ENCODE measurements at regions not wholly inside any gene's neighbourhood (a gene's known extent, or its start where the extent isn't known, plus 50 kb on each side); places are given as distances from the start of the nearest gene placed in this dataset.

GRCh38 chr3:81406318-81406717 lies 355.1 kb downstream of the GBE1 start:
- 63% methylated on average over 1 of the region's 1 CpG for WGBS
- Histone ChIP-seq H3K36me3 (ENCODE audit: insufficient read depth, low read length) (no peaks in the 10 kb centered on the region), H3K27ac (ENCODE audit: low read depth, low read length) (no peak overlapping the region), H3K27me3 (ENCODE audit: insufficient read depth, low read length) (no peaks in the 10 kb centered on the region), H3K9ac (ENCODE audit: low read depth, low read length) (no peak overlapping the region), H3K4me1 (ENCODE audit: insufficient read depth, low read length) (peaks cover 8% of the 10 kb centered on the region), H3K4me3 (ENCODE audit: low read length) (no peak overlapping the region), H3K9me3 (ENCODE audit: insufficient read depth, low read depth, low read length) (no peaks in the 10 kb centered on the region)

- Histone ChIP-seq H3K4me3 (ENCODE audit: low read length) (no peak overlapping the region), H3K9ac (ENCODE audit: low read depth, low read length) (no peak overlapping the region), H3K9me3 (ENCODE audit: insufficient read depth, low read depth, low read length) (no peaks in the 10 kb centered on the region), H3K27me3 (ENCODE audit: insufficient read depth, low read length) (no peaks in the 10 kb centered on the region), H3K27ac (ENCODE audit: low read depth, low read length) (no peak overlapping the region), H3K4me1 (ENCODE audit: insufficient read depth, low read length) (no peaks in the 10 kb centered on the region; the same call in 1 of the 2 replicates), H3K36me3 (ENCODE audit: insufficient read depth, low read length) (no peaks in the 10 kb centered on the region)
- 85% methylated on average over 7 of the region's 7 CpGs for WGBS
Measured at GRCh38 chr3:81395739-81396513, 365.5 kb downstream of the GBE1 start.

GRCh38 chr3:81394651-81395524 lies 366.6 kb downstream of the GBE1 start:
- no peaks in the 10 kb centered on the region; the same call in 1 of the 2 replicates for H3K4me1 ChIP-seq (ENCODE audit: insufficient read depth, low read length)
- H3K27me3 ChIP-seq (ENCODE audit: insufficient read depth, low read length), result no peaks in the 10 kb centered on the region
- H3K27ac ChIP-seq (ENCODE audit: low read depth, low read length), result no peak overlapping the region
- H3K9ac ChIP-seq (ENCODE audit: low read depth, low read length), result no peak overlapping the region
- no peaks in the 10 kb centered on the region for H3K9me3 ChIP-seq (ENCODE audit: insufficient read depth, low read depth, low read length)
- WGBS, result 93% methylated on average over 4 of the region's 4 CpGs
- H3K36me3 ChIP-seq (ENCODE audit: insufficient read depth, low read length), result no peaks in the 10 kb centered on the region
- no peak overlapping the region for H3K4me3 ChIP-seq (ENCODE audit: low read length)

GRCh38 chr3:81393251-81393650 lies 368.2 kb downstream of the GBE1 start:
- no peaks in the 10 kb centered on the region for H3K9me3 ChIP-seq (ENCODE audit: insufficient read depth, low read depth, low read length)
- H3K4me1 ChIP-seq (ENCODE audit: insufficient read depth, low read length), result no peaks in the 10 kb centered on the region; the same call in 1 of the 2 replicates
- no peaks in the 10 kb centered on the region for H3K27me3 ChIP-seq (ENCODE audit: insufficient read depth, low read length)
- no peak overlapping the region for H3K9ac ChIP-seq (ENCODE audit: low read depth, low read length)
- H3K27ac ChIP-seq (ENCODE audit: low read depth, low read length), result no peak overlapping the region
- no peak overlapping the region for H3K4me3 ChIP-seq (ENCODE audit: low read length)
- WGBS, result 88% methylated on average over 1 of the region's 1 CpG
- no peaks in the 10 kb centered on the region for H3K36me3 ChIP-seq (ENCODE audit: insufficient read depth, low read length)

- no peak overlapping the region for H3K9ac ChIP-seq (ENCODE audit: low read depth, low read length)
Measured at GRCh38 chr3:81390796-81391195, 370.6 kb downstream of the GBE1 start.

GRCh38 chr3:81388191-81388590 lies 373.3 kb downstream of the GBE1 start:
- H3K9me3 ChIP-seq (ENCODE audit: insufficient read depth, low read depth, low read length), result no peaks in the 10 kb centered on the region
- 91% methylated on average over 4 of the region's 4 CpGs for WGBS
- H3K36me3 ChIP-seq (ENCODE audit: insufficient read depth, low read length), result no peaks in the 10 kb centered on the region
- no peak overlapping the region for H3K4me3 ChIP-seq (ENCODE audit: low read length)
- no peak overlapping the region for H3K27ac ChIP-seq (ENCODE audit: low read depth, low read length)
- H3K4me1 ChIP-seq (ENCODE audit: insufficient read depth, low read length), result peaks cover 4% of the 10 kb centered on the region; the same call in 1 of the 2 replicates
- H3K27me3 ChIP-seq (ENCODE audit: insufficient read depth, low read length), result no peaks in the 10 kb centered on the region
- no peak overlapping the region for H3K9ac ChIP-seq (ENCODE audit: low read depth, low read length)

More at GRCh38 chr3:81390796-81391195, 370.6 kb downstream of the GBE1 start:
- Histone ChIP-seq H3K27me3 (ENCODE audit: insufficient read depth, low read length) (no peaks in the 10 kb centered on the region), H3K9me3 (ENCODE audit: insufficient read depth, low read depth, low read length) (no peaks in the 10 kb centered on the region), H3K36me3 (ENCODE audit: insufficient read depth, low read length) (no peaks in the 10 kb centered on the region), H3K4me3 (ENCODE audit: low read length) (no peak overlapping the region), H3K27ac (ENCODE audit: low read depth, low read length) (no peak overlapping the region), H3K4me1 (ENCODE audit: insufficient read depth, low read length) (peaks cover 4% of the 10 kb centered on the region)

GRCh38 chr3:81382470-81382869 lies 379.0 kb downstream of the GBE1 start:
- Histone ChIP-seq H3K9me3 (ENCODE audit: insufficient read depth, low read depth, low read length) (no peaks in the 10 kb centered on the region), H3K9ac (ENCODE audit: low read depth, low read length) (no peak overlapping the region), H3K36me3 (ENCODE audit: insufficient read depth, low read length) (no peaks in the 10 kb centered on the region), H3K4me3 (ENCODE audit: low read length) (no peak overlapping the region), H3K27me3 (ENCODE audit: insufficient read depth, low read length) (no peaks in the 10 kb centered on the region), H3K27ac (ENCODE audit: low read depth, low read length) (no peak overlapping the region), H3K4me1 (ENCODE audit: insufficient read depth, low read length) (peaks cover 4% of the 10 kb centered on the region; the same call in 1 of the 2 replicates)
- 100% methylated on average over 1 of the region's 1 CpG for WGBS

GRCh38 chr3:81380234-81380633 lies 381.2 kb downstream of the GBE1 start:
- Histone ChIP-seq H3K9ac (ENCODE audit: low read depth, low read length) (no peak overlapping the region), H3K27ac (ENCODE audit: low read depth, low read length) (no peak overlapping the region), H3K4me1 (ENCODE audit: insufficient read depth, low read length) (peaks cover 6% of the 10 kb centered on the region), H3K4me3 (ENCODE audit: low read length) (no peak overlapping the region), H3K9me3 (ENCODE audit: insufficient read depth, low read depth, low read length) (no peaks in the 10 kb centered on the region), H3K36me3 (ENCODE audit: insufficient read depth, low read length) (no peaks in the 10 kb centered on the region), H3K27me3 (ENCODE audit: insufficient read depth, low read length) (no peaks in the 10 kb centered on the region)
- WGBS, result 94% methylated on average over 4 of the region's 4 CpGs

- no peaks in the 10 kb centered on the region for H3K27me3 ChIP-seq (ENCODE audit: insufficient read depth, low read length)
- H3K27ac ChIP-seq (ENCODE audit: low read depth, low read length), result no peak overlapping the region
- H3K36me3 ChIP-seq (ENCODE audit: insufficient read depth, low read length), result no peaks in the 10 kb centered on the region
- H3K9me3 ChIP-seq (ENCODE audit: insufficient read depth, low read depth, low read length), result no peaks in the 10 kb centered on the region
- peaks cover 6% of the 10 kb centered on the region for H3K4me1 ChIP-seq (ENCODE audit: insufficient read depth, low read length)
- H3K4me3 ChIP-seq (ENCODE audit: low read length), result no peak overlapping the region
- 80% methylated on average over 5 of the region's 5 CpGs for WGBS
- no peak overlapping the region for H3K9ac ChIP-seq (ENCODE audit: low read depth, low read length)
Measured at GRCh38 chr3:81378552-81379293, 382.7 kb downstream of the GBE1 start.

- Histone ChIP-seq H3K36me3 (ENCODE audit: insufficient read depth, low read length) (no peaks in the 10 kb centered on the region), H3K9me3 (ENCODE audit: insufficient read depth, low read depth, low read length) (no peaks in the 10 kb centered on the region), H3K4me3 (ENCODE audit: low read length) (no peak overlapping the region), H3K9ac (ENCODE audit: low read depth, low read length) (no peak overlapping the region), H3K27ac (ENCODE audit: low read depth, low read length) (no peak overlapping the region), H3K4me1 (ENCODE audit: insufficient read depth, low read length) (peaks cover 6% of the 10 kb centered on the region), H3K27me3 (ENCODE audit: insufficient read depth, low read length) (no peaks in the 10 kb centered on the region)
Measured at GRCh38 chr3:81375921-81376320, 385.5 kb downstream of the GBE1 start.

- Histone ChIP-seq H3K4me3 (ENCODE audit: low read length) (no peak overlapping the region), H3K4me1 (ENCODE audit: insufficient read depth, low read length) (no peaks in the 10 kb centered on the region), H3K9ac (ENCODE audit: low read depth, low read length) (no peak overlapping the region), H3K36me3 (ENCODE audit: insufficient read depth, low read length) (no peaks in the 10 kb centered on the region), H3K27ac (ENCODE audit: low read depth, low read length) (no peak overlapping the region), H3K27me3 (ENCODE audit: insufficient read depth, low read length) (no peaks in the 10 kb centered on the region), H3K9me3 (ENCODE audit: insufficient read depth, low read depth, low read length) (0 out of 2 replicates have a peak, but pooled peaks cover 6% of the 10 kb centered on the region)
- 62% methylated on average over 3 of the region's 3 CpGs for WGBS
Measured at GRCh38 chr3:81364411-81364810, 397.0 kb downstream of the GBE1 start.

All from HUES64 (cell line).